Transverse colon (tissue), 4 donors: ENCODE measurements at regions not wholly inside any gene's neighbourhood (a gene's known extent, or its start where the extent isn't known, plus 50 kb on each side); places are given as distances from the start of the nearest gene placed in this dataset.

Source experiments
- DNase-seq: peaks from one replicate; pipeline ENCODE4 v3.0.0-alpha.2; 2019
- H3K27ac ChIP-seq, 4 donors: fragments of 200-600 bp; sonication (generic); 2 replicates each; pipeline ENCODE4 v1.5.1; 2016 to 2018; ENCODE audit warnings: inconsistent platforms in 4 of 4
- H3K27me3 ChIP-seq: fragments of 200-600 bp; sonication (generic); 2 replicates; pipeline ENCODE4 v1.5.1; 2017; ENCODE audit warnings: inconsistent platforms
- H3K36me3 ChIP-seq, 4 donors: fragments of 200-600 bp; sonication (generic); 2 replicates each; pipeline ENCODE4 v1.5.1; 2017 to 2019; ENCODE audit warnings: inconsistent platforms in 4 of 4
- H3K4me1 ChIP-seq, 4 donors: fragments of 200-600 bp; sonication (generic); 2 replicates each; pipeline ENCODE4 v1.5.1; 2017 to 2020; ENCODE audit warnings: inconsistent platforms in 4 of 4
- H3K4me3 ChIP-seq, 4 donors: fragments of 200-600 bp; sonication (generic); 1 replicate in 1 of 4; 2 replicates in 3 of 4; pipeline versions ENCODE4 v1.5.1 to v1.6.1; 2017 to 2019; ENCODE audit warnings: inconsistent platforms in 4 of 4
- H3K9me3 ChIP-seq, 2 donors: fragments of 200-600 bp; sonication (generic); 2 replicates each; pipeline ENCODE4 v1.5.1; 2017 to 2019; ENCODE audit warnings: inconsistent platforms in 2 of 2
- CTCF ChIP-seq, 5 experiments: fragments of 200-600 bp in 3 of 5; fragments of 450-650 bp in 2 of 5; sonication (generic) in 3 of 5; IDR thresholded peaks; 1 replicate in 2 of 5; 2 replicates in 3 of 5; pipeline ENCODE4 v1.5.1; 2016 to 2017; ENCODE audit warnings: antibody characterized with exemption in 5 of 5, inconsistent platforms in 3 of 5, mild to moderate bottlenecking in 2 of 5, moderate library complexity in 1 of 5
- EP300 ChIP-seq: sonication (generic); formaldehyde crosslinking; IDR thresholded peaks from one replicate; pipeline ENCODE4 v1.6.1; 2017; ENCODE audit warnings: antibody characterized with exemption, low read depth
- POLR2A ChIP-seq: fragments of 450-650 bp; IDR thresholded peaks from one replicate; pipeline ENCODE4 v1.6.1; 2016; ENCODE audit warnings: antibody characterized with exemption, mild to moderate bottlenecking, moderate library complexity
- POLR2AphosphoS5 ChIP-seq, 3 donors: sonication (generic); formaldehyde crosslinking; IDR thresholded peaks; one replicate each; pipeline ENCODE4 v1.6.1; 2016; ENCODE audit warnings: antibody characterized with exemption in 3 of 3
- WGBS, 2 donors: methylation state at CpG; one replicate each; pipeline ENCODE4 v1.1.5; 2018; ENCODE audit warnings: low coverage in 1 of 2; 5-methylcytosine and 5-hydroxymethylcytosine counted together
- in situ Hi-C, 4 donors: fragments of 200-750 bp; cut with MboI; loops; one replicate each; pipeline versions ENCODE4 v1.15.0 to v1.15.1; 2017; ENCODE audit warnings: low sequenced_read_pairs in 3 of 4, low pct_ligation_motif_present in 1 of 4, low pct_unique_long_range_greater_than_20kb in 1 of 4
- intact Hi-C: fragments of 100-400 bp; cut with DNase I; formaldehyde crosslinking; loops from one replicate; pipeline ENCODE4 v1.15.1; 2023; ENCODE audit warnings: low total_unique reads

- Histone ChIP-seq H3K4me1 (peaks cover 0 to 19% (median 0%) of the 10 kb centered on the region in 4 donors), H3K27ac (no peak overlapping the region), H3K9me3 (no peaks in the 10 kb centered on the region), H3K36me3 (no peaks in the 10 kb centered on the region), H3K27me3 (no peaks in the 10 kb centered on the region), H3K4me3 (no peak overlapping the region)
- 48% methylated on average over 2 of the region's 2 CpGs; no CpG with 5 or more reads in 1 of the 2 donors for WGBS, 2 donors
- in situ Hi-C loops, result no loop called here
- DNase-seq, result no peak
- no peak for TF ChIP-seq POLR2A
- TF ChIP-seq POLR2AphosphoS5 (IDR thresholded peaks at IDR 0.05), result no peak
- no peak for TF ChIP-seq EP300
- no peak for TF ChIP-seq CTCF (IDR thresholded peaks at IDR 0.05)
- intact Hi-C loops, result no loop called here
Observed at GRCh38 chr2:180368881-180369280, 361.8 kb upstream of the CWC22 start.

- no peak for DNase-seq
- peaks cover 0 to 19% (median 0%) of the 10 kb centered on the region in 4 donors for H3K4me1 ChIP-seq
- H3K27ac ChIP-seq, result no peak overlapping the region
- intact Hi-C loops, result no loop called here
- H3K9me3 ChIP-seq, result no peaks in the 10 kb centered on the region
- H3K27me3 ChIP-seq, result no peaks in the 10 kb centered on the region
- no peak overlapping the region for H3K4me3 ChIP-seq
- no peaks in the 10 kb centered on the region for H3K36me3 ChIP-seq
- in situ Hi-C loops, result no loop called here
- TF ChIP-seq EP300, result no peak
- no peak for TF ChIP-seq CTCF (IDR thresholded peaks at IDR 0.05)
- no peak for TF ChIP-seq POLR2A
- TF ChIP-seq POLR2AphosphoS5 (IDR thresholded peaks at IDR 0.05), result no peak
Observed at GRCh38 chr2:180367815-180368214, 360.7 kb upstream of the CWC22 start.

- TF ChIP-seq POLR2A, result no peak
- no peak for TF ChIP-seq EP300
- TF ChIP-seq CTCF (IDR thresholded peaks at IDR 0.05), result no peak
- no peak for TF ChIP-seq POLR2AphosphoS5 (IDR thresholded peaks at IDR 0.05)
- DNase-seq, result no peak
- Histone ChIP-seq H3K4me1 (peaks cover 0 to 19% (median 0%) of the 10 kb centered on the region in 4 donors), H3K4me3 (no peak overlapping the region), H3K27ac (peak overlapping the region in 1 of 4 donors; percentile 18), H3K27me3 (no peaks in the 10 kb centered on the region), H3K36me3 (no peaks in the 10 kb centered on the region), H3K9me3 (no peaks in the 10 kb centered on the region)
- in situ Hi-C loops, result no loop called here
- intact Hi-C loops, result no loop called here
Observed at GRCh38 chr2:180366481-180366880, 359.4 kb upstream of the CWC22 start.

GRCh38 chr2:180364719-180365118, 357.6 kb upstream of the CWC22 start:
- H3K4me1 ChIP-seq, result peaks cover 0 to 19% (median 0%) of the 10 kb centered on the region in 4 donors
- DNase-seq, result no peak
- H3K27ac ChIP-seq, result peak overlapping the region in 1 of 4 donors; percentile 2
- 54 to 58% methylated on average over 2 of the region's 2 CpGs for WGBS, 2 donors
- in situ Hi-C loops, result no loop called here
- H3K27me3 ChIP-seq, result no peaks in the 10 kb centered on the region
- H3K9me3 ChIP-seq, result no peaks in the 10 kb centered on the region
- TF ChIP-seq POLR2AphosphoS5 (IDR thresholded peaks at IDR 0.05) (no peak), POLR2A (no peak), CTCF (IDR thresholded peaks at IDR 0.05) (no peak)
- no peak overlapping the region for H3K4me3 ChIP-seq
- intact Hi-C loops, result no loop called here
- H3K36me3 ChIP-seq, result no peaks in the 10 kb centered on the region
